Lower leg skin (tissue), 3 donors: ENCODE measurements at regions not wholly inside any gene's neighbourhood (a gene's known extent, or its start where the extent isn't known, plus 50 kb on each side); places are given as distances from the start of the nearest gene placed in this dataset.

Experiments used
- CTCF ChIP-seq, 3 donors: fragments of 450-650 bp; IDR thresholded peaks; one replicate each; pipeline ENCODE4 v1.5.1; 2016; ENCODE audit warnings: antibody characterized with exemption in 3 of 3, mild to moderate bottlenecking in 3 of 3, moderate library complexity in 2 of 3
- POLR2A ChIP-seq, 2 donors: fragments of 450-650 bp; IDR thresholded peaks; one replicate each; pipeline ENCODE4 v1.6.1; 2016 to 2017; ENCODE audit warnings: antibody characterized with exemption in 2 of 2, mild to moderate bottlenecking in 1 of 2, moderate library complexity in 1 of 2

GRCh38 chr9:16344343-16344742 is 526.1 kb downstream of the BNC2 start:
- TF ChIP-seq CTCF (IDR thresholded peaks at IDR 0.05) (no peak), POLR2A (IDR thresholded peaks at IDR 0.05) (no peak)
